ENCODE measurements at regions not wholly inside any gene's neighbourhood (a gene's known extent, or its start where the extent isn't known, plus 50 kb on each side); places are given as distances from the start of the nearest gene placed in this dataset.

DNA sequence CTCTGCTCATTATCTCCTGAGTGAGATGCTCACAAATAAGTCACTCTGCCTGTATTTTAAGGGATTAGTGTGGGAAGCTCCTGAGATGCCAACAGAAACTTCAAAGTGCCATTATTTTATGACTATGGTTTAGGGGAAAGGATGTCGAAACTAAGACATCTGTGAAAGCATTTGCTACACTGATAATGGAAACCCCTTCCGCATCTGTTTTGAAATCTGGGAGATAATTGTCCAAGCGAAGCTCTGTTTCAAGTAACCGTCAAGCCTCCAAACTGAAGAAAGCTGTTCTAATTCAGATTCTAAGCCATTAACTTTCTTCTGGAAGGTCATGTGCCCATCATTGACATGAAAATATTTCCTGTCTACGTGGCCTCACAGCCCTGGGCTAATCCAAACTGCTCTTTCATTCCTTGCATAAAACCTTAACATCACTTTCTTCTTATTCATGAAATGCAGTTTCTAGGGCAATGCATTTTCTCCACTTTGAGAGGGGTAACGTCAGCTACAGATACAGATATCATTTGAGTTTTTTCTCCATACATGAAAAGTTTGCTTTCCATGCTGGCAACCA lies 932.0 kb downstream of the C6orf118 start:
- peaks cover 8 to 21% of the 10 kb centered on the region in 2 experiments; a peak in 3 of 4 replicates for H3K4me1 Mint-ChIP-seq
- H3K4me3 Mint-ChIP-seq, result no peak overlapping the region
- WGBS (ENCODE audit: extremely low coverage, insufficient read length, low lambda C conversion rate), result no CpG with 5 or more reads among the region's 6 CpGs

More for the DNA sequence above, 932.0 kb downstream of the C6orf118 start:
- TF ChIP-seq, protein P1, sequence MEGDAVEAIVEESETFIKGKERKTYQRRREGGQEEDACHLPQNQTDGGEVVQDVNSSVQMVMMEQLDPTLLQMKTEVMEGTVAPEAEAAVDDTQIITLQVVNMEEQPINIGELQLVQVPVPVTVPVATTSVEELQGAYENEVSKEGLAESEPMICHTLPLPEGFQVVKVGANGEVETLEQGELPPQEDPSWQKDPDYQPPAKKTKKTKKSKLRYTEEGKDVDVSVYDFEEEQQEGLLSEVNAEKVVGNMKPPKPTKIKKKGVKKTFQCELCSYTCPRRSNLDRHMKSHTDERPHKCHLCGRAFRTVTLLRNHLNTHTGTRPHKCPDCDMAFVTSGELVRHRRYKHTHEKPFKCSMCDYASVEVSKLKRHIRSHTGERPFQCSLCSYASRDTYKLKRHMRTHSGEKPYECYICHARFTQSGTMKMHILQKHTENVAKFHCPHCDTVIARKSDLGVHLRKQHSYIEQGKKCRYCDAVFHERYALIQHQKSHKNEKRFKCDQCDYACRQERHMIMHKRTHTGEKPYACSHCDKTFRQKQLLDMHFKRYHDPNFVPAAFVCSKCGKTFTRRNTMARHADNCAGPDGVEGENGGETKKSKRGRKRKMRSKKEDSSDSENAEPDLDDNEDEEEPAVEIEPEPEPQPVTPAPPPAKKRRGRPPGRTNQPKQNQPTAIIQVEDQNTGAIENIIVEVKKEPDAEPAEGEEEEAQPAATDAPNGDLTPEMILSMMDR (conservative IDR thresholded peaks at IDR 0.05), result no peak
- Histone ChIP-seq H2BK20ac (ENCODE audit: low read depth, low read length, poor library complexity, severe bottlenecking) (no peak overlapping the region), H3K23ac (ENCODE audit: insufficient read length, low read depth, low read length) (no peak overlapping the region), H3K14ac (ENCODE audit: insufficient read depth, low read length) (no peak overlapping the region), H3T11ph (ENCODE audit: low read length) (no peak overlapping the region), H4K8ac (replicated peaks; ENCODE audit: insufficient read length, low read depth, low read length) (no peak overlapping the region), H3K4ac (ENCODE audit: low read depth, low read length) (no peak overlapping the region), H4K5ac (ENCODE audit: insufficient read length, low read depth, low read length) (no peak overlapping the region), H3K23me2 (ENCODE audit: insufficient read length, low read depth, low read length, poor library complexity, severe bottlenecking) (no peaks in the 10 kb centered on the region), H3K56ac (ENCODE audit: insufficient read length, low read depth, low read length) (no peak overlapping the region), H3K4me2 (ENCODE audit: insufficient read depth, insufficient read length, low read length) (no peak overlapping the region), H2BK12ac (ENCODE audit: insufficient read length, low read depth, low read length) (no peak overlapping the region), H3K27me3 (ENCODE audit: insufficient read depth, low read length) (no peaks in the 10 kb centered on the region), H2BK120ac (ENCODE audit: low read depth, low read length, poor library complexity, severe bottlenecking) (no peak overlapping the region), H4K20me1 (ENCODE audit: control insufficient read depth, insufficient read depth, insufficient read length) (no peaks in the 10 kb centered on the region), H3K18ac (ENCODE audit: insufficient read length, low read depth, low read length) (no peak overlapping the region), H2AFZ (ENCODE audit: low read length) (peak overlapping the region; percentile 87), H4K91ac (ENCODE audit: insufficient read length, low read depth, low read length) (no peak overlapping the region), H3K4me1 (ENCODE audit: insufficient read depth, low read length) (no peaks in the 10 kb centered on the region), H2AK5ac (ENCODE audit: insufficient read length, low read length) (no peak overlapping the region), H3K27ac (ENCODE audit: insufficient read length, low read depth, low read length) (no peak overlapping the region), H3K79me1 (ENCODE audit: insufficient read depth, low read depth, low read length, poor library complexity, severe bottlenecking) (no peaks in the 10 kb centered on the region), H3K9ac (ENCODE audit: extremely low read depth, insufficient read length, low read length) (no peak overlapping the region), H2BK15ac (ENCODE audit: low read depth, low read length) (no peak overlapping the region), H3K79me2 (ENCODE audit: insufficient read depth, low read length) (no peaks in the 10 kb centered on the region), H2BK5ac (ENCODE audit: insufficient read length, low read length) (no peak overlapping the region), H3K9me3 (ENCODE audit: control insufficient read depth, low read depth, low read length) (no peaks in the 10 kb centered on the region)
- no peaks in the 10 kb centered on the region for H3K27me3 Mint-ChIP-seq (ENCODE audit: low read depth)
- H3K9me3 Mint-ChIP-seq, result peaks cover 6 to 9% of the 10 kb centered on the region in 2 experiments; a peak in 4 of 5 replicates
- no peak for DNase-seq
- no peak overlapping the region for H3K27ac Mint-ChIP-seq
- H3K36me3 Mint-ChIP-seq (ENCODE audit: insufficient read depth in 1 of 3, low read depth in 3 of 3), result peaks cover 0 to 22% (median 0%) of the 10 kb centered on the region in 3 experiments; a peak in 3 of 7 replicates

All from H9 (cell line).